Transverse colon (tissue), 4 donors: ENCODE measurements at regions not wholly inside any gene's neighbourhood (a gene's known extent, or its start where the extent isn't known, plus 50 kb on each side); places are given as distances from the start of the nearest gene placed in this dataset.

ENCODE experiments used
- CTCF ChIP-seq, 5 experiments: fragments of 200-600 bp in 3 of 5; fragments of 450-650 bp in 2 of 5; sonication (generic) in 3 of 5; IDR thresholded peaks; 1 replicate in 2 of 5; 2 replicates in 3 of 5; pipeline ENCODE4 v1.5.1; 2016 to 2017; ENCODE audit warnings: antibody characterized with exemption in 5 of 5, inconsistent platforms in 3 of 5, mild to moderate bottlenecking in 2 of 5, moderate library complexity in 1 of 5
- EP300 ChIP-seq: sonication (generic); formaldehyde crosslinking; IDR thresholded peaks from one replicate; pipeline ENCODE4 v1.6.1; 2017; ENCODE audit warnings: antibody characterized with exemption, low read depth
- POLR2A ChIP-seq: fragments of 450-650 bp; IDR thresholded peaks from one replicate; pipeline ENCODE4 v1.6.1; 2016; ENCODE audit warnings: antibody characterized with exemption, mild to moderate bottlenecking, moderate library complexity
- POLR2AphosphoS5 ChIP-seq, 3 donors: sonication (generic); formaldehyde crosslinking; IDR thresholded peaks; one replicate each; pipeline ENCODE4 v1.6.1; 2016; ENCODE audit warnings: antibody characterized with exemption in 3 of 3

- TF ChIP-seq CTCF (IDR thresholded peaks at IDR 0.05), result no peak
- TF ChIP-seq POLR2A, result no peak
- no peak for TF ChIP-seq EP300
- TF ChIP-seq POLR2AphosphoS5 (IDR thresholded peaks at IDR 0.05), result no peak
Observed at GRCh38 chr6:144364208-144364720, 79.1 kb downstream of the UTRN start.
